ENCODE measurements at regions not wholly inside any gene's neighbourhood (a gene's known extent, or its start where the extent isn't known, plus 50 kb on each side); places are given as distances from the start of the nearest gene placed in this dataset.

- no peak for FAIRE-seq
- no peak for TF ChIP-seq RBBP5 (conservative IDR thresholded peaks at IDR 0.05)
- no peak for TF ChIP-seq ATF3 (IDR thresholded peaks at IDR 0.05; ENCODE audit: borderline replicate concordance, extremely low read depth, low read depth, low read length)
- TF ChIP-seq, protein P1, sequence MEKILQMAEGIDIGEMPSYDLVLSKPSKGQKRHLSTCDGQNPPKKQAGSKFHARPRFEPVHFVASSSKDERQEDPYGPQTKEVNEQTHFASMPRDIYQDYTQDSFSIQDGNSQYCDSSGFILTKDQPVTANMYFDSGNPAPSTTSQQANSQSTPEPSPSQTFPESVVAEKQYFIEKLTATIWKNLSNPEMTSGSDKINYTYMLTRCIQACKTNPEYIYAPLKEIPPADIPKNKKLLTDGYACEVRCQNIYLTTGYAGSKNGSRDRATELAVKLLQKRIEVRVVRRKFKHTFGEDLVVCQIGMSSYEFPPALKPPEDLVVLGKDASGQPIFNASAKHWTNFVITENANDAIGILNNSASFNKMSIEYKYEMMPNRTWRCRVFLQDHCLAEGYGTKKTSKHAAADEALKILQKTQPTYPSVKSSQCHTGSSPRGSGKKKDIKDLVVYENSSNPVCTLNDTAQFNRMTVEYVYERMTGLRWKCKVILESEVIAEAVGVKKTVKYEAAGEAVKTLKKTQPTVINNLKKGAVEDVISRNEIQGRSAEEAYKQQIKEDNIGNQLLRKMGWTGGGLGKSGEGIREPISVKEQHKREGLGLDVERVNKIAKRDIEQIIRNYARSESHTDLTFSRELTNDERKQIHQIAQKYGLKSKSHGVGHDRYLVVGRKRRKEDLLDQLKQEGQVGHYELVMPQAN (conservative IDR thresholded peaks at IDR 0.05), result no peak
- TF ChIP-seq GABPA (IDR thresholded peaks at IDR 0.05; ENCODE audit: low read depth), result no peak
- no peak for TF ChIP-seq IKZF2 (IDR thresholded peaks at IDR 0.05)
- TF ChIP-seq SMC3 (IDR thresholded peaks at IDR 0.05; ENCODE audit: borderline replicate concordance, low read length), result no peak
- TF ChIP-seq SUZ12 (IDR thresholded peaks at IDR 0.05; ENCODE audit: unreplicated experiment), result no peak
- no peak for TF ChIP-seq CREM (IDR thresholded peaks at IDR 0.05; ENCODE audit: low read depth)
- no peak for TF ChIP-seq ZNF592 (IDR thresholded peaks at IDR 0.05)
- TF ChIP-seq NBN (IDR thresholded peaks at IDR 0.05), result no peak
- TF ChIP-seq ATF7 (IDR thresholded peaks at IDR 0.05; ENCODE audit: low read depth), result no peak
- TF ChIP-seq FOXM1 (IDR thresholded peaks at IDR 0.05; ENCODE audit: low read depth, low read length), result no peak
- TF ChIP-seq NRF1 (conservative IDR thresholded peaks at IDR 0.05; ENCODE audit: low read depth, low read length), result no peak
- no peak for TF ChIP-seq ZBTB11 (CRISPR knock-in tag; IDR thresholded peaks at IDR 0.05)
- no peak for TF ChIP-seq MXI1 (IDR thresholded peaks at IDR 0.05; ENCODE audit: low read depth, low read length)
Observed at GRCh38 chr5:135205632-135206349, 171.8 kb upstream of the PITX1 start.

More at GRCh38 chr5:135205632-135206349, 171.8 kb upstream of the PITX1 start:
- DNase-seq (ENCODE audit: low read depth, low spot score) (no peak), ATAC-seq (no peak)
- SMC1A ChIA-PET (ENCODE audit: uncharacterized antibody, unreplicated experiment), result interaction anchor here (0.6 kb wide), 1 partner anchor 12 kb away, joined by 3 read pairs; no protein-coding TSS in a partner anchor
- intact Hi-C loops (cut with micrococcal nuclease; ENCODE audit: unreplicated experiment), result no loop called here
- CTCF ChIA-PET, result interaction anchor here (0.8 to 1.6 kb wide), 4 partner anchors 7 to 108 kb away, joined by 3 to 4 read pairs (median 3); no protein-coding TSS in a partner anchor
- no peaks in the 10 kb centered on the region for H3K4me1 ChIP-seq (ENCODE audit: control insufficient read depth, insufficient read depth, low read length)
- in situ Hi-C loops (cut with MboI), result no loop called here
- no peak overlapping the region for H2AFZ ChIP-seq (ENCODE audit: control insufficient read depth, low read depth, low read length)
- H3K4me2 ChIP-seq (ENCODE audit: control insufficient read depth, insufficient read depth), result no peak overlapping the region
- H3K27ac ChIP-seq (ENCODE audit: control insufficient read depth, insufficient read depth), result no peak overlapping the region
- H4K20me1 ChIP-seq (ENCODE audit: control insufficient read depth, insufficient read depth), result no peaks in the 10 kb centered on the region
- RAD21 ChIA-PET (ENCODE audit: unreplicated experiment), result no interaction called here
- no peaks in the 10 kb centered on the region; the same call in 1 of the 3 replicates for H3K9me3 ChIP-seq (replicated peaks; ENCODE audit: control insufficient read depth, insufficient read depth, low read length)
- BruUV-seq (replicated peaks), result no TSS peak
- no peak overlapping the region for H3K9ac ChIP-seq (ENCODE audit: control insufficient read depth, insufficient read depth, low read length)
- peaks cover 1 to 7% of the 10 kb centered on the region in 2 experiments; a peak in 2 of 4 replicates for H3K27me3 ChIP-seq (replicated peaks in 1 of 2; ENCODE audit: control insufficient read depth in 2 of 2, insufficient read depth in 2 of 2, low read length in 1 of 2)
- POLR2A ChIA-PET, result interaction anchor here (0.5 kb wide), 1 partner anchor 61 kb away, joined by 3 read pairs; no protein-coding TSS in a partner anchor
- no peaks in the 10 kb centered on the region for H3K79me2 ChIP-seq (ENCODE audit: control insufficient read depth, insufficient read depth, low read length)
- no peak overlapping the region for H3K4me3 ChIP-seq
- 19% methylated on average over 3 of the region's 3 CpGs for WGBS (ENCODE audit: insufficient coverage, insufficient replicate concordance, low lambda C conversion rate, missing lambda C conversion rate)
- H3K36me3 ChIP-seq (ENCODE audit: control insufficient read depth in 2 of 2, insufficient read depth in 2 of 2, low read length in 1 of 2), result no peaks in the 10 kb centered on the region
